CD14-positive monocyte (primary cell): ENCODE measurements at regions not wholly inside any gene's neighbourhood (a gene's known extent, or its start where the extent isn't known, plus 50 kb on each side); places are given as distances from the start of the nearest gene placed in this dataset.

Experiments used
- DNase-seq, 3 donors: peaks; one replicate each; pipeline ENCODE4 v3.0.0-alpha.2; 2011 to 2022
- H2AFZ ChIP-seq: 2 replicates; pipeline ENCODE4 v1.6.0; 2012; ENCODE audit warnings: mild to moderate bottlenecking, low read depth, low read length, inconsistent platforms; ENCODE audit not compliant: insufficient read depth, poor library complexity, severe bottlenecking
- H3K27ac ChIP-seq, 2 donors: 1 replicate in 1 of 2; 2 replicates in 1 of 2; pipeline ENCODE4 v1.5.1; 2012 to 2013; ENCODE audit warnings: low read length in 2 of 2, control low read depth in 1 of 2, inconsistent platforms in 1 of 2, low read depth in 1 of 2, mild to moderate bottlenecking in 1 of 2
- H3K27me3 ChIP-seq, 2 donors: one replicate each; pipeline versions ENCODE4 v1.6.0 to v1.6.1; 2011 to 2013; ENCODE audit warnings: low read length in 2 of 2; ENCODE audit not compliant: control insufficient read depth in 2 of 2, insufficient read depth in 2 of 2
- H3K36me3 ChIP-seq, 2 donors: replicated peaks in 1 of 2; 1 replicate in 1 of 2; 2 replicates in 1 of 2; pipeline versions ENCODE4 v1.5.1 to v1.6.1; 2012 to 2013; ENCODE audit warnings: low read length in 2 of 2, control low read depth in 1 of 2, inconsistent platforms in 1 of 2, mild to moderate bottlenecking in 1 of 2; ENCODE audit not compliant: insufficient read depth in 2 of 2, control insufficient read depth in 1 of 2
- H3K4me1 ChIP-seq, 2 donors: 1 replicate in 1 of 2; 2 replicates in 1 of 2; pipeline versions ENCODE4 v1.5.1 to v1.6.1; 2012 to 2013; ENCODE audit warnings: low read length in 2 of 2, control low read depth in 1 of 2, inconsistent platforms in 1 of 2, mild to moderate bottlenecking in 1 of 2, moderate library complexity in 1 of 2; ENCODE audit not compliant: insufficient read depth in 2 of 2, control insufficient read depth in 1 of 2
- H3K4me2 ChIP-seq: replicated peaks from 2 replicates; pipeline ENCODE3; 2012; ENCODE audit warnings: low read length, moderate library complexity, mild to moderate bottlenecking; ENCODE audit not compliant: poor library complexity, severe bottlenecking; ENCODE audit errors: extremely low read depth
- H3K4me3 ChIP-seq, 3 experiments: fragments of 200-600 bp in 1 of 3; sonication (generic) in 1 of 3; replicated peaks in 1 of 3; 1 replicate in 2 of 3; 2 replicates in 1 of 3; pipeline ENCODE4 v1.5.1; 2011 to 2013; ENCODE audit warnings: low read length in 3 of 3, mild to moderate bottlenecking in 3 of 3, control low read depth in 2 of 3, low read depth in 2 of 3, inconsistent platforms in 1 of 3, moderate library complexity in 1 of 3
- H3K79me2 ChIP-seq: 2 replicates; pipeline ENCODE4 v1.6.0; 2012; ENCODE audit warnings: mild to moderate bottlenecking, control low read depth, inconsistent platforms, low read length, moderate library complexity; ENCODE audit not compliant: insufficient read depth
- H3K9ac ChIP-seq: 2 replicates; pipeline ENCODE4 v1.6.0; 2017; ENCODE audit warnings: low read length, mild to moderate bottlenecking; ENCODE audit not compliant: insufficient read depth, poor library complexity, severe bottlenecking
- H3K9me3 ChIP-seq, 2 donors: replicated peaks in 1 of 2; 1 replicate in 1 of 2; 2 replicates in 1 of 2; pipeline versions ENCODE4 v1.5.1 to v1.6.1; 2012 to 2013; ENCODE audit warnings: low read length in 2 of 2, control low read depth in 1 of 2; ENCODE audit not compliant: control insufficient read depth in 1 of 2, insufficient read depth in 1 of 2
- H4K20me1 ChIP-seq: 2 replicates; pipeline ENCODE4 v1.6.0; 2012; ENCODE audit warnings: mild to moderate bottlenecking, low read length, control low read depth, moderate library complexity; ENCODE audit not compliant: insufficient read depth
- H3K27ac Mint-ChIP-seq, 7 donors: one replicate each; pipeline ENCODE4 v1.8.0; 2020; ENCODE audit warnings: mild to moderate bottlenecking in 7 of 7, mixed read lengths in 7 of 7, moderate library complexity in 6 of 7, inconsistent platforms in 2 of 7
- H3K27me3 Mint-ChIP-seq, 3 donors: one replicate each; pipeline ENCODE4 v1.8.0; 2021 to 2022; ENCODE audit warnings: low read depth in 3 of 3, mild to moderate bottlenecking in 3 of 3, mixed read lengths in 3 of 3, moderate library complexity in 3 of 3, inconsistent platforms in 1 of 3
- H3K36me3 Mint-ChIP-seq, 2 donors: one replicate each; pipeline ENCODE4 v1.8.0; 2020; ENCODE audit warnings: mixed read lengths in 2 of 2, inconsistent platforms in 1 of 2, mild to moderate bottlenecking in 1 of 2
- H3K4me1 Mint-ChIP-seq: one replicate; pipeline ENCODE4 v1.8.0; 2020; ENCODE audit warnings: mild to moderate bottlenecking, mixed read lengths
- H3K4me3 Mint-ChIP-seq, 2 donors: one replicate each; pipeline ENCODE4 v1.8.0; 2020; ENCODE audit warnings: mild to moderate bottlenecking in 2 of 2, mixed read lengths in 2 of 2, moderate library complexity in 1 of 2
- H3K9me3 Mint-ChIP-seq, 7 donors: one replicate each; pipeline ENCODE4 v1.8.0; 2020 to 2022; ENCODE audit warnings: mixed read lengths in 7 of 7, mild to moderate bottlenecking in 6 of 7, moderate library complexity in 6 of 7, inconsistent platforms in 2 of 7
- CTCF ChIP-seq: fragments of 200-600 bp; IDR thresholded peaks from one replicate; pipeline ENCODE4 v1.8.0; 2022; ENCODE audit warnings: antibody characterized with exemption, mild to moderate bottlenecking
- WGBS: methylation state at CpG from one replicate; pipeline ENCODE4 v1.1.5; 2013; ENCODE audit warnings: missing lambda C conversion rate; ENCODE audit not compliant: insufficient coverage; 5-methylcytosine and 5-hydroxymethylcytosine counted together
- intact Hi-C, 2 donors: fragments of 100-400 bp; cut with micrococcal nuclease; formaldehyde crosslinking; loops; one replicate each; pipeline versions ENCODE4 v1.15.0 to v1.15.1; 2023

GRCh38 chr4:68750555-68750954, 65.2 kb upstream of the UGT2B10 start:
- Mint-ChIP-seq H3K9me3 (peaks cover 0 to 7% (median 4%) of the 10 kb centered on the region in 7 donors), H3K27me3 (peaks cover 0 to 2% (median 0%) of the 10 kb centered on the region in 3 donors), H3K36me3 (no peaks in the 10 kb centered on the region), H3K4me3 (no peak overlapping the region), H3K27ac (no peak overlapping the region), H3K4me1 (no peaks in the 10 kb centered on the region)
- Histone ChIP-seq H2AFZ (no peak overlapping the region), H3K36me3 (no peaks in the 10 kb centered on the region), H3K27me3 (no peaks in the 10 kb centered on the region), H3K4me3 (no peak overlapping the region), H3K4me2 (no peak overlapping the region), H3K9ac (no peak overlapping the region), H3K4me1 (no peaks in the 10 kb centered on the region), H4K20me1 (no peaks in the 10 kb centered on the region), H3K9me3 (no peaks in the 10 kb centered on the region), H3K27ac (no peak overlapping the region), H3K79me2 (no peaks in the 10 kb centered on the region)
- TF ChIP-seq CTCF = no peak
- intact Hi-C loops = no loop called here
- DNase-seq = no peak

GRCh38 chr4:68751138-68751537, 64.7 kb upstream of the UGT2B10 start:
- H3K27me3 ChIP-seq = no peaks in the 10 kb centered on the region
- WGBS = 83% methylated on average over 1 of the region's 4 CpGs
- H3K27ac ChIP-seq = no peak overlapping the region
- Mint-ChIP-seq H3K27ac (no peak overlapping the region), H3K36me3 (no peaks in the 10 kb centered on the region), H3K27me3 (peaks cover 0 to 2% (median 0%) of the 10 kb centered on the region in 3 donors), H3K4me3 (no peak overlapping the region), H3K9me3 (peaks cover 0 to 7% (median 4%) of the 10 kb centered on the region in 7 donors), H3K4me1 (no peaks in the 10 kb centered on the region)
- H3K4me1 ChIP-seq = no peaks in the 10 kb centered on the region
- no peaks in the 10 kb centered on the region for H4K20me1 ChIP-seq
- no peaks in the 10 kb centered on the region for H3K36me3 ChIP-seq
- no peak overlapping the region for H2AFZ ChIP-seq
- H3K9me3 ChIP-seq = no peaks in the 10 kb centered on the region
- no peak overlapping the region for H3K4me2 ChIP-seq
- intact Hi-C loops = no loop called here
- no peak for DNase-seq
- TF ChIP-seq CTCF = no peak
- H3K4me3 ChIP-seq = no peak overlapping the region
- H3K9ac ChIP-seq = no peak overlapping the region
- H3K79me2 ChIP-seq = no peaks in the 10 kb centered on the region
